Smooth muscle cell (in vitro differentiated cells): ENCODE measurements at regions not wholly inside any gene's neighbourhood (a gene's known extent, or its start where the extent isn't known, plus 50 kb on each side); places are given as distances from the start of the nearest gene placed in this dataset.

Experiments
- DNase-seq: peaks from one replicate; lab custom pipeline; 2025; ENCODE audit not compliant: unreplicated experiment; lab: John Stamatoyannopoulos, UW
- H2AFZ ChIP-seq: fragments of 200-600 bp; sonication (generic); 2 replicates; pipeline ENCODE4 v1.6.0; 2016; ENCODE audit warnings: antibody characterized with exemption, low read depth, mild to moderate bottlenecking
- H3F3A ChIP-seq: fragments of 200-600 bp; sonication (generic); 2 replicates; pipeline ENCODE4 v1.6.0; 2017; ENCODE audit warnings: antibody characterized with exemption, low read depth
- H3K27ac ChIP-seq: fragments of 200-600 bp; sonication (generic); 2 replicates; pipeline ENCODE4 v1.5.1; 2016; ENCODE audit warnings: low read depth, mild to moderate bottlenecking
- H3K27me3 ChIP-seq: fragments of 200-600 bp; sonication (generic); 2 replicates; pipeline ENCODE4 v1.6.1; 2016; ENCODE audit warnings: low read depth, mild to moderate bottlenecking
- H3K36me3 ChIP-seq: fragments of 200-600 bp; sonication (generic); 2 replicates; pipeline ENCODE4 v1.5.1; 2016; ENCODE audit warnings: low read depth
- H3K4me1 ChIP-seq: fragments of 200-600 bp; sonication (generic); 2 replicates; pipeline ENCODE4 v1.5.1; 2016; ENCODE audit warnings: low read depth
- H3K4me2 ChIP-seq: fragments of 200-600 bp; sonication (generic); 2 replicates; pipeline ENCODE4 v1.6.0; 2016; ENCODE audit warnings: mild to moderate bottlenecking
- H3K4me3 ChIP-seq: fragments of 200-600 bp; sonication (generic); 2 replicates; pipeline ENCODE4 v1.5.1; 2016; ENCODE audit warnings: mild to moderate bottlenecking
- H3K79me2 ChIP-seq: fragments of 200-600 bp; sonication (generic); 2 replicates; pipeline ENCODE4 v1.6.0; 2016; ENCODE audit warnings: low read depth, mild to moderate bottlenecking
- H3K9ac ChIP-seq: fragments of 200-600 bp; sonication (generic); 2 replicates; pipeline ENCODE4 v1.6.0; 2016; ENCODE audit warnings: low read depth
- H3K9me3 ChIP-seq: fragments of 200-600 bp; sonication (generic); replicated peaks from 2 replicates; pipeline ENCODE4 v1.5.1; 2016; ENCODE audit warnings: low read depth
- H4K20me1 ChIP-seq: fragments of 200-600 bp; sonication (generic); 2 replicates; pipeline ENCODE4 v1.6.0; 2016; ENCODE audit warnings: low read depth
- WGBS: methylation state at CpG from one replicate; pipeline ENCODE4 v1.1.7; 2016; ENCODE audit warnings: low lambda C conversion rate; 5-methylcytosine and 5-hydroxymethylcytosine counted together
- TF ChIP-seq, protein P1 (sequence below): fragments of 200-600 bp; sonication (generic); IDR thresholded peaks from 2 replicates; pipeline ENCODE4 v1.5.1; 2017; ENCODE audit warnings: borderline replicate concordance, mild to moderate bottlenecking, antibody characterized with exemption; ENCODE audit not compliant: insufficient read depth, poor library complexity, severe bottlenecking

DNA sequence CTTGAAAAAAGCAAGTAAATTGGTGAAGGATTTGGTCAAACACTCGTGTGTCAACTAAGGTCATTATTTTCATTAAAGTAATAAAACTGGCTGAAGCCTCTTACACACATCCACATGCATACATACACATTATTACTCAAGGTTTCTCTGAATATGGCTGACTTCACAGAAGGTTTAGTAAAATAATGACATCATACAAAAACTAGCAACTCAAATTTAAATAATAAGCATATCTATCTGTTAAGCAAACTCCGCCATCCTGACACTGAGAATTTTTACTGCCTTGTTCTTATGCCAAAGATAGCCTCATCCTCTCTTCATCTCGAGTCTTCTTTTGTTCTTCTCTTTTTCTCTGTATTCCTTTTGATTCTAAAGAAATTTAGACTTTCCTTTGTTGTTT lies 739.1 kb downstream of the GBE1 start:
- H3K9ac ChIP-seq: no peak overlapping the region
- H3K4me2 ChIP-seq: no peak overlapping the region
- WGBS: 81% methylated on average over 3 of the region's 3 CpGs
- H3K27me3 ChIP-seq: no peaks in the 10 kb centered on the region
- H3K9me3 ChIP-seq: no peaks in the 10 kb centered on the region
- no peaks in the 10 kb centered on the region for H4K20me1 ChIP-seq
- H3F3A ChIP-seq: no peaks in the 10 kb centered on the region
- TF ChIP-seq, protein P1, sequence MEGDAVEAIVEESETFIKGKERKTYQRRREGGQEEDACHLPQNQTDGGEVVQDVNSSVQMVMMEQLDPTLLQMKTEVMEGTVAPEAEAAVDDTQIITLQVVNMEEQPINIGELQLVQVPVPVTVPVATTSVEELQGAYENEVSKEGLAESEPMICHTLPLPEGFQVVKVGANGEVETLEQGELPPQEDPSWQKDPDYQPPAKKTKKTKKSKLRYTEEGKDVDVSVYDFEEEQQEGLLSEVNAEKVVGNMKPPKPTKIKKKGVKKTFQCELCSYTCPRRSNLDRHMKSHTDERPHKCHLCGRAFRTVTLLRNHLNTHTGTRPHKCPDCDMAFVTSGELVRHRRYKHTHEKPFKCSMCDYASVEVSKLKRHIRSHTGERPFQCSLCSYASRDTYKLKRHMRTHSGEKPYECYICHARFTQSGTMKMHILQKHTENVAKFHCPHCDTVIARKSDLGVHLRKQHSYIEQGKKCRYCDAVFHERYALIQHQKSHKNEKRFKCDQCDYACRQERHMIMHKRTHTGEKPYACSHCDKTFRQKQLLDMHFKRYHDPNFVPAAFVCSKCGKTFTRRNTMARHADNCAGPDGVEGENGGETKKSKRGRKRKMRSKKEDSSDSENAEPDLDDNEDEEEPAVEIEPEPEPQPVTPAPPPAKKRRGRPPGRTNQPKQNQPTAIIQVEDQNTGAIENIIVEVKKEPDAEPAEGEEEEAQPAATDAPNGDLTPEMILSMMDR: no peak
- H3K27ac ChIP-seq: no peak overlapping the region
- no peak overlapping the region for H3K4me3 ChIP-seq
- no peak overlapping the region for H2AFZ ChIP-seq
- H3K4me1 ChIP-seq: no peaks in the 10 kb centered on the region
- no peaks in the 10 kb centered on the region for H3K79me2 ChIP-seq
- no peaks in the 10 kb centered on the region for H3K36me3 ChIP-seq
- DNase-seq: no peak

DNA sequence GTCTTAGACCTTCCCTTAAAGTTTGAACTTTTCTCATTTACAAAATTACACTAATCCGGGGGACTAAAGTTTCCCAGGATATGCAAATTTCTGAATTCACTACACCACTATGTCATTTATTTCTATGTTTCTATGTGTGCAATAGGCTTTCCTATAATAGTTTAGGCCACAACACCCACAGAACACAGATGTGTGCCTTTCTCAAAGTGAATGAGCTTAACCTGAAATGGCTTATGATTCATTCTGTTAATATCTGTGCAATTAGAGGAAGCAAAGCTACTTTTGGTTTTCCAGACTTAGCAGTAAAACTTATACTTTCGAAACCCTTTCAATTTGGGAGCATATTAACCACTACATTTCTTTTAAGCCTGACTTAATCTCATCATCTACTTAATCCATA lies 748.1 kb downstream of the GBE1 start:
- Histone ChIP-seq H3K27ac (no peak overlapping the region), H3K4me1 (no peaks in the 10 kb centered on the region), H3K79me2 (no peaks in the 10 kb centered on the region), H3K9ac (no peak overlapping the region), H3F3A (no peaks in the 10 kb centered on the region), H3K4me3 (no peak overlapping the region), H2AFZ (no peak overlapping the region), H3K9me3 (no peaks in the 10 kb centered on the region), H3K27me3 (no peaks in the 10 kb centered on the region), H3K4me2 (no peak overlapping the region), H3K36me3 (no peaks in the 10 kb centered on the region), H4K20me1 (no peaks in the 10 kb centered on the region)
- WGBS: 46% methylated on average over 2 of the region's 2 CpGs
- no peak for DNase-seq
- TF ChIP-seq, protein P1: no peak

DNA sequence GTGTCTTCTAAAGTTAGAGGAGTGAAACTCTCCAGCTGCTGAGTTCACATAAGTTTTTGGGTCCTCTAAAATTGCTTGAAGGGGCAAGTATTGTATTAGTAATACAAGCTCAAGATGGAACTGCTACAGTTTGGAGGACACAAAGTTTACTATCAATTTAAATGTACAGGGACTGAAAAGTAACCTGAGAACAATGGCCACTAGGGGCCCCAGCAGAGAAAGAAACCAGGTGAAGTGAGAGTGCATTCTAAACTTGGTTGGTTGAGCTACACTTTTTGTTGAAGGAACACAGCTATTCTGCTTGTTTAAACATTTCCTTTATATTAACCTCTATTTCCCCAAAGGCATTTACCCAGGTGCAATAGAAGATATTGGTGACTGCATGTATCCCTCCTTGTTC lies 755.5 kb downstream of the GBE1 start:
- Histone ChIP-seq H3K9ac (no peak overlapping the region), H3F3A (no peaks in the 10 kb centered on the region), H3K27ac (no peak overlapping the region), H3K4me1 (no peaks in the 10 kb centered on the region), H3K4me3 (no peak overlapping the region), H3K27me3 (no peaks in the 10 kb centered on the region), H3K4me2 (no peak overlapping the region), H4K20me1 (no peaks in the 10 kb centered on the region), H3K79me2 (no peaks in the 10 kb centered on the region), H3K9me3 (no peaks in the 10 kb centered on the region), H3K36me3 (no peaks in the 10 kb centered on the region), H2AFZ (no peak overlapping the region)
- TF ChIP-seq, protein P1: no peak
- DNase-seq: no peak

DNA sequence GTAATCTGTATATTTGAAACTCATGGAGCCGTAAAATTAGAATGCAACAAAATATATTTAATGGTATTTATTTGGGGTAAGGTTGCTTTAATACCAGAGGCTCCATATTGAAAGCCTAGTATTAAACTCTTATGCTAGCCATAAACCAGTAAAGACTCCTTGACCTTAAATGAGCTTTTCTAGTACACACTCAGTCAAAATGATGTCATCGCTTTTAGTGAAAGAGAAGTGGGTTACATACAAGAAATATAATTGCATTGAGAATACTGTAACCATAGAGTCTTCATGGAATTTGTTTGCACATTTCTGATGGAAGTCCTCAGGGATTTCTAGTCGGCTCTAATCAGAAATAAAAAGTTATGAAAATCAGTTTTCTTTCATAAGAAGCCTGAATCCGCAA lies 757.6 kb downstream of the GBE1 start:
- H3K27me3 ChIP-seq: no peaks in the 10 kb centered on the region
- no peak overlapping the region for H3K9ac ChIP-seq
- H3K9me3 ChIP-seq: no peaks in the 10 kb centered on the region
- H3K4me3 ChIP-seq: no peak overlapping the region
- H4K20me1 ChIP-seq: no peaks in the 10 kb centered on the region
- H3K36me3 ChIP-seq: no peaks in the 10 kb centered on the region
- no peaks in the 10 kb centered on the region for H3K4me1 ChIP-seq
- H3F3A ChIP-seq: no peaks in the 10 kb centered on the region
- no peak overlapping the region for H2AFZ ChIP-seq
- TF ChIP-seq, protein P1: no peak
- H3K27ac ChIP-seq: no peak overlapping the region
- no peak for DNase-seq
- H3K79me2 ChIP-seq: no peaks in the 10 kb centered on the region
- 90% methylated on average over 4 of the region's 4 CpGs for whole genome bisulfite sequencing
- no peak overlapping the region for H3K4me2 ChIP-seq
